ENCODE measurements at regions not wholly inside any gene's neighbourhood (a gene's known extent, or its start where the extent isn't known, plus 50 kb on each side); places are given as distances from the start of the nearest gene placed in this dataset.

DNA sequence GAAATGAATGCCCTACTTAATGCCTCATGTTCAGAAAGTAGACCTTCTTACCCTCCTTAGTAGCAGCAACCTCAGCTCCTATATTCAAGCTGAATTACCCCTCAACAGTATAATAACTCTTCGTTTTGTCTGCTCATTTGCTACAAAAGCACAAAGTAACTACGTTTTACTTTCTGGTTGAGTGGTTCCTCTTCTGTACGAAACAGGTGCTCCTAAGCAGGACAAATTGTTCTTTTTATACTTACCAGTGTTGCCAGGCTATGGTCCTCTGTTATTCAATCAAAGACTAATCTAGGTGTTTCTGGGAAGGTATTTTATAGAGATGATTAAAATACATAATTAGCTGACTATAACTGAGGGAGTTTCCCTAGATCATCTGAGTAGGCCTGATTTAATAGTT is 484.2 kb upstream of the ADAMTS5 start:
- peaks cover 11% of the 10 kb centered on the region; the same call in 1 of the 2 replicates for H3K4me1 ChIP-seq
- peaks cover 7% of the 10 kb centered on the region for H3K4me1 Mint-ChIP-seq (ENCODE audit: low read depth, unreplicated experiment)
- H3K36me3 ChIP-seq (ENCODE audit: control insufficient read depth, insufficient read depth, low read length) = no peaks in the 10 kb centered on the region
- H3K4me3 Mint-ChIP-seq (ENCODE audit: unreplicated experiment) = no peak overlapping the region
- H3K27me3 ChIP-seq (replicated peaks; ENCODE audit: control insufficient read depth, insufficient read depth, low read length) = no peaks in the 10 kb centered on the region
- ChIA-PET CTCF (no interaction called here), POLR2A (no interaction called here)
- no peak for DNase-seq
- BruUV-seq (replicated peaks) = no TSS peak
- H3K27ac Mint-ChIP-seq (ENCODE audit: unreplicated experiment) = no peak overlapping the region
- H3K4me3 ChIP-seq (ENCODE audit: low read depth, low read length) = no peak overlapping the region
- peaks cover 10% of the 10 kb centered on the region for H3K9me3 Mint-ChIP-seq (ENCODE audit: unreplicated experiment)
- intact Hi-C loops (cut with micrococcal nuclease; ENCODE audit: unreplicated experiment) = no loop called here
- no peaks in the 10 kb centered on the region for H3K27me3 Mint-ChIP-seq (ENCODE audit: insufficient read depth, unreplicated experiment)
- no peaks in the 10 kb centered on the region for H3K36me3 Mint-ChIP-seq (ENCODE audit: insufficient read depth, unreplicated experiment)
- H3K9me3 ChIP-seq = no peaks in the 10 kb centered on the region
- TF ChIP-seq, protein P1, sequence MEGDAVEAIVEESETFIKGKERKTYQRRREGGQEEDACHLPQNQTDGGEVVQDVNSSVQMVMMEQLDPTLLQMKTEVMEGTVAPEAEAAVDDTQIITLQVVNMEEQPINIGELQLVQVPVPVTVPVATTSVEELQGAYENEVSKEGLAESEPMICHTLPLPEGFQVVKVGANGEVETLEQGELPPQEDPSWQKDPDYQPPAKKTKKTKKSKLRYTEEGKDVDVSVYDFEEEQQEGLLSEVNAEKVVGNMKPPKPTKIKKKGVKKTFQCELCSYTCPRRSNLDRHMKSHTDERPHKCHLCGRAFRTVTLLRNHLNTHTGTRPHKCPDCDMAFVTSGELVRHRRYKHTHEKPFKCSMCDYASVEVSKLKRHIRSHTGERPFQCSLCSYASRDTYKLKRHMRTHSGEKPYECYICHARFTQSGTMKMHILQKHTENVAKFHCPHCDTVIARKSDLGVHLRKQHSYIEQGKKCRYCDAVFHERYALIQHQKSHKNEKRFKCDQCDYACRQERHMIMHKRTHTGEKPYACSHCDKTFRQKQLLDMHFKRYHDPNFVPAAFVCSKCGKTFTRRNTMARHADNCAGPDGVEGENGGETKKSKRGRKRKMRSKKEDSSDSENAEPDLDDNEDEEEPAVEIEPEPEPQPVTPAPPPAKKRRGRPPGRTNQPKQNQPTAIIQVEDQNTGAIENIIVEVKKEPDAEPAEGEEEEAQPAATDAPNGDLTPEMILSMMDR (IDR thresholded peaks at IDR 0.05; ENCODE audit: insufficient read depth in 1 of 2, low read depth in 1 of 2, low read length in 1 of 2, severe bottlenecking in 1 of 2, unreplicated experiment in 1 of 2) = no peak

DNA sequence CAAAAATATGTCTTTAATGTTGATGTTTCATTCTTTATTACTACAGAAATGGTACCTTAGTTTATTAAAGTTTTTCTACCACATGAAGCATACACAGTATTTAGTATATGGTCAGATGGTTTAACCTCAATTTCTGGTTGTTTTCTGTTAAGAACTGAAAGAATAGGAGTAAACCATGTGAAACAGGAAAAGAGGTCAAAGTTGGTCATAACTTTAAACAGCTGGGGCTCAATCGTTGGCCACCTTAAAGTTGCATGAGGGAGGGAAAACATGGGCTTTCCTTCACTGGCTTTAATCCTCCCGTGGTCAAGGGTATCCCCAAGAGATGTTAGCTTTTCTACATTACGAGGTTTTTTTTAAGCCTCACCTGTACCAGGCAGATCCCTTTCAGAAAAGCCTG is 483.3 kb upstream of the ADAMTS5 start:
- Mint-ChIP-seq H3K4me1 (ENCODE audit: low read depth, unreplicated experiment) (peaks cover 7% of the 10 kb centered on the region), H3K27ac (ENCODE audit: unreplicated experiment) (no peak overlapping the region), H3K36me3 (ENCODE audit: insufficient read depth, unreplicated experiment) (no peaks in the 10 kb centered on the region), H3K27me3 (ENCODE audit: insufficient read depth, unreplicated experiment) (no peaks in the 10 kb centered on the region), H3K4me3 (ENCODE audit: unreplicated experiment) (no peak overlapping the region), H3K9me3 (ENCODE audit: unreplicated experiment) (peaks cover 16% of the 10 kb centered on the region)
- Histone ChIP-seq H3K4me3 (ENCODE audit: low read depth, low read length) (no peak overlapping the region), H3K9me3 (no peaks in the 10 kb centered on the region), H3K4me1 (peaks cover 11% of the 10 kb centered on the region; the same call in 1 of the 2 replicates), H3K36me3 (ENCODE audit: control insufficient read depth, insufficient read depth, low read length) (no peaks in the 10 kb centered on the region), H3K27me3 (replicated peaks; ENCODE audit: control insufficient read depth, insufficient read depth, low read length) (no peaks in the 10 kb centered on the region)
- ChIA-PET POLR2A (no interaction called here), CTCF (no interaction called here)
- BruUV-seq (replicated peaks) = no TSS peak
- no peak for DNase-seq
- intact Hi-C loops (cut with micrococcal nuclease; ENCODE audit: unreplicated experiment) = no loop called here
- TF ChIP-seq, protein P1 (IDR thresholded peaks at IDR 0.05; ENCODE audit: insufficient read depth in 1 of 2, low read depth in 1 of 2, low read length in 1 of 2, severe bottlenecking in 1 of 2, unreplicated experiment in 1 of 2) = no peak

- TF ChIP-seq, protein P1 (IDR thresholded peaks at IDR 0.05; ENCODE audit: insufficient read depth in 1 of 2, low read depth in 1 of 2, low read length in 1 of 2, severe bottlenecking in 1 of 2, unreplicated experiment in 1 of 2) = no peak
- no peak for DNase-seq
- no peak overlapping the region for H3K4me3 Mint-ChIP-seq (ENCODE audit: unreplicated experiment)
- Histone ChIP-seq H3K4me1 (peaks cover 11% of the 10 kb centered on the region; the same call in 1 of the 2 replicates), H3K36me3 (ENCODE audit: control insufficient read depth, insufficient read depth, low read length) (no peaks in the 10 kb centered on the region), H3K9me3 (no peaks in the 10 kb centered on the region), H3K27me3 (replicated peaks; ENCODE audit: control insufficient read depth, insufficient read depth, low read length) (no peaks in the 10 kb centered on the region), H3K4me3 (ENCODE audit: low read depth, low read length) (no peak overlapping the region)
- H3K27ac Mint-ChIP-seq (ENCODE audit: unreplicated experiment) = no peak overlapping the region
- POLR2A ChIA-PET = no interaction called here
- no peaks in the 10 kb centered on the region for H3K27me3 Mint-ChIP-seq (ENCODE audit: insufficient read depth, unreplicated experiment)
- intact Hi-C loops (cut with micrococcal nuclease; ENCODE audit: unreplicated experiment) = no loop called here
- CTCF ChIA-PET = no interaction called here
- H3K36me3 Mint-ChIP-seq (ENCODE audit: insufficient read depth, unreplicated experiment) = no peaks in the 10 kb centered on the region
- H3K9me3 Mint-ChIP-seq (ENCODE audit: unreplicated experiment) = peaks cover 20% of the 10 kb centered on the region
- BruUV-seq (replicated peaks) = no TSS peak
- H3K4me1 Mint-ChIP-seq (ENCODE audit: low read depth, unreplicated experiment) = peaks cover 7% of the 10 kb centered on the region
Observed at GRCh38 chr21:27448960-27449359, 482.1 kb upstream of the ADAMTS5 start.

Data from Caco-2 (cell line).